ENCODE measurements at regions not wholly inside any gene's neighbourhood (a gene's known extent, or its start where the extent isn't known, plus 50 kb on each side); places are given as distances from the start of the nearest gene placed in this dataset.

GRCh38 chr17:63317166-63317840 lies 128.8 kb downstream of the CYB561 start:
- no peak for DNase-seq (ENCODE audit: low spot score in 2 of 2)
- WGBS, 2 donors, result 87 to 93% methylated on average over 2 of the region's 2 CpGs
- H3K4me3 ChIP-seq (ENCODE audit: low read depth, poor library complexity, severe bottlenecking), result no peak overlapping the region
- intact Hi-C loops (cut with DNase I; ENCODE audit: low total_unique reads), result no loop called here
- no peak for TF ChIP-seq CTCF (IDR thresholded peaks at IDR 0.05)
- no peak for TF ChIP-seq POLR2A (IDR thresholded peaks at IDR 0.05)

GRCh38 chr17:63325808-63326207 lies 120.3 kb downstream of the CYB561 start:
- 93 to 98% methylated on average over 4 of the region's 4 CpGs for WGBS, 2 donors
- intact Hi-C loops (cut with DNase I; ENCODE audit: low total_unique reads), result no loop called here
- TF ChIP-seq POLR2A (IDR thresholded peaks at IDR 0.05), result no peak
- no peak for TF ChIP-seq CTCF (IDR thresholded peaks at IDR 0.05)
- H3K4me3 ChIP-seq (ENCODE audit: low read depth, poor library complexity, severe bottlenecking), result no peak overlapping the region
- no peak for DNase-seq (ENCODE audit: low spot score in 2 of 2)

- intact Hi-C loops (cut with DNase I; ENCODE audit: low total_unique reads), result no loop called here
- TF ChIP-seq POLR2A (IDR thresholded peaks at IDR 0.05), result no peak
- no peak for TF ChIP-seq CTCF (IDR thresholded peaks at IDR 0.05)
- no peak for DNase-seq (ENCODE audit: low spot score in 2 of 2)
Observed at GRCh38 chr17:63329876-63330275, 116.2 kb downstream of the CYB561 start.

GRCh38 chr17:63331301-63332061 lies 114.6 kb downstream of the CYB561 start:
- no peak for DNase-seq (ENCODE audit: low spot score in 2 of 2)
- intact Hi-C loops (cut with DNase I; ENCODE audit: low total_unique reads), result no loop called here
- TF ChIP-seq CTCF (IDR thresholded peaks at IDR 0.05), result no peak
- TF ChIP-seq POLR2A (IDR thresholded peaks at IDR 0.05), result no peak
- no peak overlapping the region for H3K4me3 ChIP-seq (ENCODE audit: low read depth, poor library complexity, severe bottlenecking)
- 92 to 93% methylated on average over 8 of the region's 8 CpGs for WGBS, 2 donors

More at GRCh38 chr17:63329876-63330275, 116.2 kb downstream of the CYB561 start:
- no peak overlapping the region for H3K4me3 ChIP-seq (ENCODE audit: low read depth, poor library complexity, severe bottlenecking)

- WGBS, 2 donors, result 98% methylated on average over 2 of the region's 2 CpGs
- H3K4me3 ChIP-seq (ENCODE audit: low read depth, poor library complexity, severe bottlenecking), result no peak overlapping the region
- no peak for TF ChIP-seq CTCF (IDR thresholded peaks at IDR 0.05)
- no peak for TF ChIP-seq POLR2A (IDR thresholded peaks at IDR 0.05)
- intact Hi-C loops (cut with DNase I; ENCODE audit: low total_unique reads), result no loop called here
- no peak for DNase-seq (ENCODE audit: low spot score in 2 of 2)
Observed at GRCh38 chr17:63332286-63332685, 113.8 kb downstream of the CYB561 start.
